GM19193 (cell line): ENCODE measurements at regions not wholly inside any gene's neighbourhood (a gene's known extent, or its start where the extent isn't known, plus 50 kb on each side); places are given as distances from the start of the nearest gene placed in this dataset.

Experiments used
- POLR2A ChIP-seq: IDR thresholded peaks from 4 replicates; pipeline ENCODE4 v1.6.1; 2011; ENCODE audit not compliant: insufficient read depth, insufficient read length; ENCODE audit errors: extremely low read depth

GRCh38 chr18:5738526-5738925, 156.8 kb downstream of the TMEM200C start:
- no peak for TF ChIP-seq POLR2A

GRCh38 chr18:5732318-5732717, 163.0 kb downstream of the TMEM200C start:
- no peak for TF ChIP-seq POLR2A

- TF ChIP-seq POLR2A = no peak
These were observed 165.2 kb downstream of the TMEM200C start for GRCh38 chr18:5729983-5730699.

GRCh38 chr18:5728531-5728930, 166.8 kb downstream of the TMEM200C start:
- TF ChIP-seq POLR2A = no peak

GRCh38 chr18:5726011-5726410, 169.3 kb downstream of the TMEM200C start:
- no peak for TF ChIP-seq POLR2A

GRCh38 chr18:5721924-5722323, 173.4 kb downstream of the TMEM200C start:
- no peak for TF ChIP-seq POLR2A

GRCh38 chr18:5720132-5720531, 175.2 kb downstream of the TMEM200C start:
- no peak for TF ChIP-seq POLR2A

- no peak for TF ChIP-seq POLR2A
These were observed 173.5 kb upstream of the EPB41L3 start for GRCh38 chr18:5717256-5717655.

GRCh38 chr18:5710676-5711075, 166.9 kb upstream of the EPB41L3 start:
- no peak for TF ChIP-seq POLR2A

- no peak for TF ChIP-seq POLR2A
These were observed 166.4 kb upstream of the EPB41L3 start for GRCh38 chr18:5710235-5710634.

- no peak for TF ChIP-seq POLR2A
These were observed 165.8 kb upstream of the EPB41L3 start for GRCh38 chr18:5709476-5710095.

- no peak for TF ChIP-seq POLR2A
These were observed 163.8 kb upstream of the EPB41L3 start for GRCh38 chr18:5707586-5707985.

GRCh38 chr18:5705393-5705792, 161.6 kb upstream of the EPB41L3 start:
- no peak for TF ChIP-seq POLR2A

- TF ChIP-seq POLR2A = no peak
These were observed 161.1 kb upstream of the EPB41L3 start for GRCh38 chr18:5704847-5705246.

- TF ChIP-seq POLR2A = no peak
These were observed 150.0 kb upstream of the EPB41L3 start for GRCh38 chr18:5693699-5694294.
